Loucy (cell line): ENCODE measurements at regions not wholly inside any gene's neighbourhood (a gene's known extent, or its start where the extent isn't known, plus 50 kb on each side); places are given as distances from the start of the nearest gene placed in this dataset.
"Not testable (repeated sequence)": the region's sequence is repeated elsewhere in the genome, so short reads cannot be mapped to it uniquely, and the experiment has no call there.

Experiments used
- H2AFZ ChIP-seq: fragments of 200-600 bp; sonication (generic); 2 replicates; pipeline ENCODE4 v1.6.0; 2016; ENCODE audit warnings: antibody characterized with exemption, mild to moderate bottlenecking, low read length, moderate library complexity
- H3F3A ChIP-seq: fragments of 200-600 bp; 2 replicates; pipeline ENCODE4 v1.6.0; 2016; ENCODE audit warnings: antibody characterized with exemption, low read depth, mild to moderate bottlenecking
- H3K27me3 ChIP-seq: fragments of 200-600 bp; sonication (generic); 2 replicates; pipeline ENCODE4 v1.6.1; 2014; ENCODE audit warnings: low read length, mild to moderate bottlenecking; ENCODE audit not compliant: insufficient read depth, poor library complexity, severe bottlenecking
- H3K36me3 ChIP-seq: fragments of 200-600 bp; sonication (generic); 2 replicates; pipeline ENCODE4 v1.6.1; 2016; ENCODE audit warnings: low read length; ENCODE audit not compliant: insufficient read depth
- H3K4me1 ChIP-seq: fragments of 200-600 bp; sonication (generic); 2 replicates; pipeline ENCODE4 v1.5.1; 2014; ENCODE audit warnings: low read length, mild to moderate bottlenecking; ENCODE audit not compliant: insufficient read depth, poor library complexity, severe bottlenecking
- H3K4me2 ChIP-seq: fragments of 200-600 bp; sonication (generic); 2 replicates; pipeline ENCODE4 v1.6.0; 2014; ENCODE audit warnings: antibody characterized with exemption, low read length, low read depth, mild to moderate bottlenecking; ENCODE audit not compliant: poor library complexity, severe bottlenecking
- H3K4me3 ChIP-seq: fragments of 200-600 bp; sonication (generic); 2 replicates; pipeline ENCODE4 v1.5.1; 2014; ENCODE audit warnings: low read length, mild to moderate bottlenecking, mixed read lengths; ENCODE audit not compliant: poor library complexity, severe bottlenecking
- H3K79me2 ChIP-seq: fragments of 200-600 bp; sonication (generic); 2 replicates; pipeline ENCODE4 v1.6.1; 2014; ENCODE audit warnings: low read length; ENCODE audit not compliant: insufficient read depth
- H3K9ac ChIP-seq: fragments of 200-600 bp; sonication (generic); 2 replicates; pipeline ENCODE4 v1.6.0; 2014; ENCODE audit warnings: mild to moderate bottlenecking, low read depth, low read length, moderate library complexity; ENCODE audit not compliant: poor library complexity, severe bottlenecking
- H3K9me2 ChIP-seq: fragments of 200-600 bp; sonication (generic); replicated peaks from 2 replicates; pipeline ENCODE4 v1.6.1; 2016; ENCODE audit warnings: low read depth, low read length, mixed read lengths
- H3K9me3 ChIP-seq: fragments of 200-600 bp; sonication (generic); 2 replicates; pipeline ENCODE4 v1.6.1; 2014; ENCODE audit warnings: mild to moderate bottlenecking, antibody characterized with exemption, low read length, low read depth; ENCODE audit not compliant: insufficient read depth
- H4K20me1 ChIP-seq: fragments of 200-600 bp; sonication (generic); 2 replicates; pipeline ENCODE4 v1.6.0; 2014; ENCODE audit warnings: antibody characterized with exemption, low read length, mild to moderate bottlenecking; ENCODE audit not compliant: insufficient read depth, poor library complexity, severe bottlenecking
- CTCF ChIP-seq: fragments of 200-600 bp; sonication (generic); conservative IDR thresholded peaks from 2 replicates; pipeline ENCODE4 v1.5.1; 2014; ENCODE audit warnings: mild to moderate bottlenecking, antibody characterized with exemption, low read length
- EZH2phosphoT487 ChIP-seq: fragments of 200-600 bp; IDR thresholded peaks from 2 replicates; pipeline ENCODE4 v1.6.1; 2018; ENCODE audit warnings: antibody characterized with exemption, mild to moderate bottlenecking, moderate library complexity, borderline replicate concordance

- H4K20me1 ChIP-seq: no peaks in the 10 kb centered on the region
- no peaks in the 10 kb centered on the region for H3F3A ChIP-seq
- H3K9me3 ChIP-seq: no peaks in the 10 kb centered on the region
- H2AFZ ChIP-seq: no peak overlapping the region
- no peaks in the 10 kb centered on the region for H3K36me3 ChIP-seq
- no peak overlapping the region for H3K4me2 ChIP-seq
- H3K27me3 ChIP-seq: no peaks in the 10 kb centered on the region
- H3K79me2 ChIP-seq: no peaks in the 10 kb centered on the region
- no peak overlapping the region for H3K9ac ChIP-seq
- H3K4me3 ChIP-seq: no peak overlapping the region
- TF ChIP-seq CTCF (no peak), EZH2phosphoT487 (no peak)
- H3K9me2 ChIP-seq: no peaks in the 10 kb centered on the region
- H3K4me1 ChIP-seq: no peaks in the 10 kb centered on the region
Observed at GRCh38 chr13:87172166-87172835, 498.9 kb upstream of the SLITRK5 start.

- not testable (repeated sequence) for H4K20me1 ChIP-seq, H3K9ac ChIP-seq, H3K9me3 ChIP-seq, H3K9me2 ChIP-seq, H3K79me2 ChIP-seq, H3K27me3 ChIP-seq, H2AFZ ChIP-seq, H3K4me2 ChIP-seq, H3K36me3 ChIP-seq, H3F3A ChIP-seq, H3K4me1 ChIP-seq, H3K4me3 ChIP-seq
Observed at GRCh38 chr13:87185138-87185537, 486.0 kb upstream of the SLITRK5 start.

GRCh38 chr13:87186647-87187046 is 484.5 kb upstream of the SLITRK5 start:
- H4K20me1 ChIP-seq, H3K36me3 ChIP-seq, H3K9me2 ChIP-seq, H3K79me2 ChIP-seq, H3K9me3 ChIP-seq, H3K4me2 ChIP-seq, H2AFZ ChIP-seq, H3K27me3 ChIP-seq, H3K4me1 ChIP-seq, H3K4me3 ChIP-seq, H3F3A ChIP-seq, H3K9ac ChIP-seq: not testable (repeated sequence)

GRCh38 chr13:87191485-87191884 is 479.7 kb upstream of the SLITRK5 start:
- H3K9ac ChIP-seq, H3K9me3 ChIP-seq, H3K4me1 ChIP-seq, H3K4me3 ChIP-seq, H3K27me3 ChIP-seq, H3K9me2 ChIP-seq, H3K36me3 ChIP-seq, H3K79me2 ChIP-seq, H3F3A ChIP-seq, H3K4me2 ChIP-seq, H2AFZ ChIP-seq, H4K20me1 ChIP-seq: not testable (repeated sequence)
